RWPE2 (cell line): ENCODE measurements at regions not wholly inside any gene's neighbourhood (a gene's known extent, or its start where the extent isn't known, plus 50 kb on each side); places are given as distances from the start of the nearest gene placed in this dataset.
"Not testable (repeated sequence)": the region's sequence is repeated elsewhere in the genome, so short reads cannot be mapped to it uniquely, and the experiment has no call there.

ENCODE experiments used
- ATAC-seq: fragments of 200-7000 bp; cut with Tn5 transposase; 3 replicates; pipeline ENCODE4 v1.9.1; 2021; ENCODE audit warnings: low read depth
- DNase-seq: peaks from one replicate; pipeline ENCODE4 v3.0.0-alpha.2; 2020; ENCODE audit warnings: low spot score
- H3K27ac ChIP-seq: fragments of 450-650 bp; 2 replicates; pipeline ENCODE4 v1.5.1; 2017; ENCODE audit warnings: mild to moderate bottlenecking; ENCODE audit not compliant: poor library complexity, severe bottlenecking
- H3K27me3 ChIP-seq: fragments of 250-450 bp; sonication (Bioruptor Pico); 2 replicates; pipeline ENCODE4 v1.5.1; 2021; ENCODE audit warnings: mild to moderate bottlenecking, moderate library complexity; ENCODE audit not compliant: insufficient read depth, poor library complexity, severe bottlenecking
- H3K36me3 ChIP-seq: fragments of 250-450 bp; sonication (Bioruptor Pico); 2 replicates; pipeline ENCODE4 v1.5.1; 2020; ENCODE audit warnings: low read depth, mild to moderate bottlenecking, moderate library complexity
- H3K4me1 ChIP-seq: fragments of 250-450 bp; sonication (Bioruptor Pico); 2 replicates; pipeline ENCODE4 v1.5.1; 2021; ENCODE audit warnings: mild to moderate bottlenecking, moderate library complexity; ENCODE audit not compliant: insufficient read depth, poor library complexity, severe bottlenecking
- H3K4me3 ChIP-seq: fragments of 250-450 bp; sonication (Bioruptor Pico); 2 replicates; pipeline ENCODE4 v1.5.1; 2021; ENCODE audit warnings: mild to moderate bottlenecking, moderate library complexity; ENCODE audit not compliant: severe bottlenecking
- H3K9me3 ChIP-seq: fragments of 250-450 bp; sonication (Bioruptor Pico); 2 replicates; pipeline ENCODE4 v1.5.1; 2021; ENCODE audit warnings: mild to moderate bottlenecking, moderate library complexity; ENCODE audit not compliant: severe bottlenecking
- CTCF ChIP-seq: fragments of 450-650 bp; IDR thresholded peaks from one replicate; pipeline ENCODE4 v1.5.1; 2017; ENCODE audit warnings: mild to moderate bottlenecking, moderate library complexity; ENCODE audit not compliant: poor library complexity, severe bottlenecking

- Histone ChIP-seq H3K4me1 (no peaks in the 10 kb centered on the region), H3K4me3 (no peak overlapping the region), H3K27me3 (no peaks in the 10 kb centered on the region), H3K27ac (no peak overlapping the region), H3K36me3 (no peaks in the 10 kb centered on the region), H3K9me3 (no peaks in the 10 kb centered on the region)
- ATAC-seq (no peak), DNase-seq (no peak)
- no peak for TF ChIP-seq CTCF
These were observed 253.8 kb downstream of the RMST start for GRCh38 chr12:97716356-97716755.

DNA sequence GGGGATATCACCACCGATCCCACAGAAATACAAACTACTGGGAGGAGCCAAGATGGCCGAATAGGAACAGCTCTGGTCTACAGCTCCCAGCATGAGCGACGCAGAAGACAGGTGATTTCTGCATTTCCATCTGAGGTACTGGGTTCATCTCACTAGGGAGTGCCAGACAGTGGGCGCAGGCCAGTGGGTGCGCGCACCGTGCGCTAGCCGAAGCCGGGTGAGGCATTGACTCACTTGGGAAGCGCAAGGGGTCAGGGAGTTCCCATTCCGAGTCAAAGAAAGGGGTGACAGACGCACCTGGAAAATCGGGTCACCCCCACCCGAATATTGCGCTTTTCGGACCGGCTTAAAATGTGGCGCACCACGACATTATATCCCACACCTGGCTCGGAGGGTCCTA is 261.2 kb downstream of the RMST start:
- not testable (repeated sequence) for H3K9me3 ChIP-seq, H3K36me3 ChIP-seq, ATAC-seq, DNase-seq, H3K4me3 ChIP-seq, H3K27me3 ChIP-seq, H3K27ac ChIP-seq, H3K4me1 ChIP-seq

DNA sequence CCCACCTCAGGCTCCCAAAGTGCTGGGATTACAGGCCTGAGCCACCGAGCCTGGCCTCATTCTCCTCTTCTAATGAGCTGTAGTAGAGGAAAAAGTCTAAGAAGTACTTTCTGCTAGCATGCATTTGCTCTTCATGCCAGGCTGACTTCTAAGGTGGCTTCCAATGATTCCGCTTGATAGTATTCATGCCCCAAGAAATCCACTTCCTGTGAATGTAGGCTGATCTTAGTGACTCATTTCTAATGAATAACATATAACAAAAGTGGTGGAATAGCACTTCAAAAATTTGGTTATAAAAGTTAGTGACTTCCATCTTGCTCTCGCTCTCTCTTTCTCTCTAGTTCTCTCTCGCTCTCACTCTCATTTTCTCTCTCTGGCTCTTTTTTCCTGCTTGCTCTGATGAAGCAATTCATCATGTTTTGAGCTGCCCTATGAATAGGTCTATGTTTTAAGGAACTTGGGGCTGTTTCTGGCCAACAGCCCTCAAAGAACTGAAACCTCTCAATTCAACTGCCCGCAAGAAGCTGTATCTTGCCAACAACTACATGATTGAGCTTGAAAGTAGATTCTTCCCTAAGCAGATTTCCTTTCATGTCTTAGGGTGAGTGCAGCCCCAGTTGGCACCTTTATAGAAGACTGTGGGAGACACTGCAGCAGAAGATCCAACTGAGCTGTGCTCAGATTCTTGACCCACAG is 282.9 kb downstream of the RMST start:
- no peak for DNase-seq
- H3K4me3 ChIP-seq, result no peak overlapping the region
- H3K9me3 ChIP-seq, result no peaks in the 10 kb centered on the region
- no peak overlapping the region for H3K27ac ChIP-seq
- ATAC-seq, result no peak
- no peaks in the 10 kb centered on the region for H3K36me3 ChIP-seq
- no peaks in the 10 kb centered on the region for H3K27me3 ChIP-seq
- no peak for TF ChIP-seq CTCF
- no peaks in the 10 kb centered on the region for H3K4me1 ChIP-seq

GRCh38 chr12:97748298-97748697 is 285.7 kb downstream of the RMST start:
- ATAC-seq, result no peak
- Histone ChIP-seq H3K4me1 (no peaks in the 10 kb centered on the region), H3K36me3 (no peaks in the 10 kb centered on the region), H3K9me3 (no peaks in the 10 kb centered on the region), H3K4me3 (no peak overlapping the region), H3K27ac (no peak overlapping the region), H3K27me3 (no peaks in the 10 kb centered on the region)
- TF ChIP-seq CTCF, result no peak
- DNase-seq, result no peak

GRCh38 chr12:97751704-97752103 is 289.1 kb downstream of the RMST start:
- H3K9me3 ChIP-seq, result no peaks in the 10 kb centered on the region
- DNase-seq (no peak), ATAC-seq (no peak)
- peaks cover 4% of the 10 kb centered on the region for H3K27me3 ChIP-seq
- no peaks in the 10 kb centered on the region for H3K36me3 ChIP-seq
- TF ChIP-seq CTCF, result no peak
- no peak overlapping the region for H3K4me3 ChIP-seq
- no peak overlapping the region for H3K27ac ChIP-seq
- H3K4me1 ChIP-seq, result no peaks in the 10 kb centered on the region
